Astrocyte of the spinal cord (primary cell): ENCODE measurements at regions not wholly inside any gene's neighbourhood (a gene's known extent, or its start where the extent isn't known, plus 50 kb on each side); places are given as distances from the start of the nearest gene placed in this dataset.

Source experiments
- DNase-seq: peaks from one replicate; pipeline ENCODE4 v3.0.0; 2011; ENCODE audit warnings: low read depth, low spot score
- H3K4me3 ChIP-seq: 2 replicates; pipeline ENCODE4 v1.5.1; 2011; ENCODE audit warnings: low read depth, mild to moderate bottlenecking, low read length, moderate library complexity
- in situ Hi-C: cut with HindIII; loops from 2 replicates; pipeline ENCODE4 v1.10.0; 2017; ENCODE audit warnings: low sequenced_read_pairs
- TF ChIP-seq, protein P1 (sequence below): IDR thresholded peaks from 2 replicates; pipeline ENCODE4 v1.5.1; 2012; ENCODE audit warnings: low read depth, mild to moderate bottlenecking, low read length, inconsistent platforms

GRCh38 chr18:6495536-6495935 lies 80.8 kb upstream of the L3MBTL4 start:
- no peak overlapping the region for H3K4me3 ChIP-seq
- TF ChIP-seq, protein P1, sequence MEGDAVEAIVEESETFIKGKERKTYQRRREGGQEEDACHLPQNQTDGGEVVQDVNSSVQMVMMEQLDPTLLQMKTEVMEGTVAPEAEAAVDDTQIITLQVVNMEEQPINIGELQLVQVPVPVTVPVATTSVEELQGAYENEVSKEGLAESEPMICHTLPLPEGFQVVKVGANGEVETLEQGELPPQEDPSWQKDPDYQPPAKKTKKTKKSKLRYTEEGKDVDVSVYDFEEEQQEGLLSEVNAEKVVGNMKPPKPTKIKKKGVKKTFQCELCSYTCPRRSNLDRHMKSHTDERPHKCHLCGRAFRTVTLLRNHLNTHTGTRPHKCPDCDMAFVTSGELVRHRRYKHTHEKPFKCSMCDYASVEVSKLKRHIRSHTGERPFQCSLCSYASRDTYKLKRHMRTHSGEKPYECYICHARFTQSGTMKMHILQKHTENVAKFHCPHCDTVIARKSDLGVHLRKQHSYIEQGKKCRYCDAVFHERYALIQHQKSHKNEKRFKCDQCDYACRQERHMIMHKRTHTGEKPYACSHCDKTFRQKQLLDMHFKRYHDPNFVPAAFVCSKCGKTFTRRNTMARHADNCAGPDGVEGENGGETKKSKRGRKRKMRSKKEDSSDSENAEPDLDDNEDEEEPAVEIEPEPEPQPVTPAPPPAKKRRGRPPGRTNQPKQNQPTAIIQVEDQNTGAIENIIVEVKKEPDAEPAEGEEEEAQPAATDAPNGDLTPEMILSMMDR: no peak
- no peak for DNase-seq
- in situ Hi-C loops: no loop called here

GRCh38 chr18:6497543-6497942 lies 82.8 kb upstream of the L3MBTL4 start:
- no peak for DNase-seq
- no peak overlapping the region for H3K4me3 ChIP-seq
- in situ Hi-C loops: no loop called here
- TF ChIP-seq, protein P1: no peak

- DNase-seq: no peak
- no peak overlapping the region for H3K4me3 ChIP-seq
- in situ Hi-C loops: no loop called here
- TF ChIP-seq, protein P1: no peak
These were observed 83.7 kb upstream of the L3MBTL4 start for GRCh38 chr18:6498289-6498856.

DNA sequence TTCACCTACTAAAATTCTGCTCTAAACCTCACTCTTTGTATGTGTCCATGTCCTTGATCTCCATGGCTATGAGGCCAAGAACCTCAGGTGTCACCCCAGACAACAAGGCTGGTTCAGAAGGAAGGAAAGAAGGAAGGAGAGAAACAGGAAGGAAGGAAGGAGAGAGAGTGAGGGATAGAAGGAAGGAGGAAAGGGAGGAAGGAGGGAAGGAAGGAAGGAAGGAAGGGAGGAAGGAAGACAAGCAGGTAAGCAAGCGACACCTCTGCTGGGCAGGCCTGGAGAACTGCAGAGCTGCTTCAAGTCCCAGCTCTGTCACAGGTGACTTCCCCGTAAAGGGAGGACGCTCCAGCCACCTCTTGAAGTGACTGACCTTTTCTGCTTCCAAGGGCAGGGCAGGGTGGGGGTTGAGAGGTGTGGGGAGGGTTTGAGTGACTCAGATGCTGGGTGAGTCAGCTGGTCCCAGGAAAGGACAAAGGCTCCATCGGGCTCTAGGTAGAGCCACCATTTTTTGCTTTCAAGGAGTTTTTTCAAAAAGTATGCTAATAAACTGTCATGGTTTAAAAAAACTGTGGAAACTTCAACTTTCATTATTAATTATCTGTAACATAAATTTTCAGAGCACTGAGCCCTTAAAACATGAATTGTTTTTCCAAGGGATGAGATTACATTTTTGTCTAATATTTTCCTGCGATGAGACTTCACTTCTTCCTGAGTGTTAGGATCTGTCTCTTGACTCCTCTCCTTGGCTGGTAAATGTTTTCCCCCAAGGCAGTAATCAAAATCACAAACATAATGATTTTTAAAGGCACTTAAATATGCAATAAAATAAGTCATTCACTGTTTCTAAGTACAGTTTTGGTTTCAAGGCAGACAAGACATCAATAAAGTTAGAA lies 90.1 kb upstream of the L3MBTL4 start:
- TF ChIP-seq, protein P1: no peak
- in situ Hi-C loops: no loop called here
- H3K4me3 ChIP-seq: no peak overlapping the region
- no peak for DNase-seq

- in situ Hi-C loops: no loop called here
- H3K4me3 ChIP-seq: no peak overlapping the region
- TF ChIP-seq, protein P1: no peak
- no peak for DNase-seq
These were observed 90.8 kb upstream of the L3MBTL4 start for GRCh38 chr18:6505498-6505875.

DNA sequence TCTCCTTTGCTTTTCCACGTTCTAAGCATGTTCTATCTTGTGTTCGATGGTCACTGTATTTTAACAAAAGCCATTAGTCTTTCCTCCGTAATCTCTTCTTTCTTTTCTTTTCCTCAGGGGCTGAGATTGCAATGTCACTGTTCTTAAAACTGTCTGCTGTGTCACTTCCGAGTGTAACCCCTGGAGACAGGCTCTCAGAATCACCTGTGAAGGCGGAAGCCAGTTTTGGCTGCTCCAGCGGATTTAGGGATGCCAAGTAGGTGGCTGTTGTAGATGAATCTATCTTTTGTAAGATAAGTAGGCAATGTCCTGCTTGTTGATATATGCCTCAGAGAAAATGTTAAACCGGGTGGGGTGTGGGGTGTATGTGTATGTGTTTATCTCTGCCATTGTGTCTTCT lies 94.7 kb upstream of the L3MBTL4 start:
- no peak overlapping the region for H3K4me3 ChIP-seq
- no peak for DNase-seq
- TF ChIP-seq, protein P1: no peak
- in situ Hi-C loops: no loop called here
